ENCODE measurements at regions not wholly inside any gene's neighbourhood (a gene's known extent, or its start where the extent isn't known, plus 50 kb on each side); places are given as distances from the start of the nearest gene placed in this dataset.

DNA sequence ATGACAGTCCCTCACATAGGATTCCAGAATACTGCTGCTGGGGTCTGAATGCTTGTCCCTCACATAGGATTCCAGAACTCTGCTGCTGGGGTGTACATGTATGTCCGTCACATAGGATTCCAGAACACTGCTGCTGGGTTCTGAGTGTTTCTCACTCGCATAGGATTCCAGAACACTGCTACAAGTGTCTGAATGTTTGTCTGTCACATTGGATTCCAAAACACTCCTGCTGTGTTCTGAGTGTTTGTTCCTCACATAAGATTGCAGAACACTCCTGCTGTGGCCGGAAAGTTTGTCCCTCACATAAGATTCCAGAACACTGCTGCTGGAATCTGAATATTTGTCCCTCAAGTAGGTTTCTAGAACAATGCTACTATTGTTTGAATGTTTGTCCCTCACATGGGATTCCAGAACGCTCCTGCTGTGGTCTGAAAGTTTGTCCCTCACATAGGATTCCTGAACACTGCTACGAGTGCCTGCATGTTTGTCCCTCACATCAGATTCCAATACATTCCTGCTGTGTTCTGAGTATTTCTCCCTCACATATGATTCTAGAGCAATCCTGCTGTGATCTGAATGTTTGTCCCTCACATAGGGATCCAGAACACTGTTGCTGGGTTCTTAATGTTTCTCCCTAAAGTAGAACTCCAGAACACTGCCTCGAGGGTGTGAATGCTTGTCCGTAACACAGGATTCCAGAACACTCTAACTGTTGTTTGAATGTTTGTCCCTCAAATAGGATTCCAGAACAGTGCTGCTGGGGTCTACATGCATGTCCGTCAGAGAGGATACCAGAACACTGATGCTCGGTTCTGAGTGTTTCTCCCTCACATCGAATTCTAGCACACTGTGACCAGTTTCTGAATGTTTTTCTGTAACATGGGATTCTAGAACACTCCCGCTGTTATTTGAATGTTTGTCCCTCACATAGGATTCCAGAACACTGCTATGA lies 200.4 kb downstream of the FOXD4L6 start:
- TF ChIP-seq, protein P1, sequence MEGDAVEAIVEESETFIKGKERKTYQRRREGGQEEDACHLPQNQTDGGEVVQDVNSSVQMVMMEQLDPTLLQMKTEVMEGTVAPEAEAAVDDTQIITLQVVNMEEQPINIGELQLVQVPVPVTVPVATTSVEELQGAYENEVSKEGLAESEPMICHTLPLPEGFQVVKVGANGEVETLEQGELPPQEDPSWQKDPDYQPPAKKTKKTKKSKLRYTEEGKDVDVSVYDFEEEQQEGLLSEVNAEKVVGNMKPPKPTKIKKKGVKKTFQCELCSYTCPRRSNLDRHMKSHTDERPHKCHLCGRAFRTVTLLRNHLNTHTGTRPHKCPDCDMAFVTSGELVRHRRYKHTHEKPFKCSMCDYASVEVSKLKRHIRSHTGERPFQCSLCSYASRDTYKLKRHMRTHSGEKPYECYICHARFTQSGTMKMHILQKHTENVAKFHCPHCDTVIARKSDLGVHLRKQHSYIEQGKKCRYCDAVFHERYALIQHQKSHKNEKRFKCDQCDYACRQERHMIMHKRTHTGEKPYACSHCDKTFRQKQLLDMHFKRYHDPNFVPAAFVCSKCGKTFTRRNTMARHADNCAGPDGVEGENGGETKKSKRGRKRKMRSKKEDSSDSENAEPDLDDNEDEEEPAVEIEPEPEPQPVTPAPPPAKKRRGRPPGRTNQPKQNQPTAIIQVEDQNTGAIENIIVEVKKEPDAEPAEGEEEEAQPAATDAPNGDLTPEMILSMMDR (IDR thresholded peaks at IDR 0.05 in 8 of 11, conservative IDR thresholded peaks at IDR 0.05 in 3 of 11), result no peak
- TF ChIP-seq POLR2A (IDR thresholded peaks at IDR 0.05), result no peak
- no peak for TF ChIP-seq POLR2AphosphoS5 (IDR thresholded peaks at IDR 0.05)

Data from spleen (tissue), 7 donors.